Osteocyte (in vitro differentiated cells): ENCODE measurements at regions not wholly inside any gene's neighbourhood (a gene's known extent, or its start where the extent isn't known, plus 50 kb on each side); places are given as distances from the start of the nearest gene placed in this dataset.

Experiments
- DNase-seq: peaks from one replicate; pipeline ENCODE4 v3.0.0; 2021; ENCODE audit warnings: mixed read lengths; ENCODE audit not compliant: unreplicated experiment; ENCODE audit errors: extremely low spot score
- H3K27ac Mint-ChIP-seq: one replicate; pipeline ENCODE4 v1.8.0; 2021; ENCODE audit warnings: mild to moderate bottlenecking, mixed read lengths; ENCODE audit not compliant: unreplicated experiment
- H3K27me3 Mint-ChIP-seq: one replicate; pipeline ENCODE4 v1.8.0; 2021; ENCODE audit warnings: mixed read lengths; ENCODE audit not compliant: unreplicated experiment
- H3K36me3 Mint-ChIP-seq: one replicate; pipeline ENCODE4 v1.8.0; 2021; ENCODE audit warnings: mixed read lengths; ENCODE audit not compliant: unreplicated experiment
- H3K4me1 Mint-ChIP-seq: one replicate; pipeline ENCODE4 v1.8.0; 2021; ENCODE audit warnings: mixed read lengths; ENCODE audit not compliant: unreplicated experiment
- H3K4me3 Mint-ChIP-seq: one replicate; pipeline ENCODE4 v1.8.0; 2021; ENCODE audit warnings: mild to moderate bottlenecking, moderate library complexity, mixed read lengths; ENCODE audit not compliant: unreplicated experiment
- H3K9me3 Mint-ChIP-seq: one replicate; pipeline ENCODE4 v1.8.0; 2021; ENCODE audit warnings: mixed read lengths; ENCODE audit not compliant: unreplicated experiment
- CTCF ChIP-seq: fragments of 200-600 bp; sonication (generic); IDR thresholded peaks from 2 replicates; pipeline ENCODE4 v1.5.0; 2021; ENCODE audit warnings: antibody characterized with exemption, mild to moderate bottlenecking, moderate library complexity

GRCh38 chr9:82308836-82309235, 320.3 kb downstream of the SPATA31D1 start:
- H3K4me3 Mint-ChIP-seq, result no peak overlapping the region
- no peak overlapping the region for H3K27ac Mint-ChIP-seq
- no peaks in the 10 kb centered on the region for H3K27me3 Mint-ChIP-seq

DNA sequence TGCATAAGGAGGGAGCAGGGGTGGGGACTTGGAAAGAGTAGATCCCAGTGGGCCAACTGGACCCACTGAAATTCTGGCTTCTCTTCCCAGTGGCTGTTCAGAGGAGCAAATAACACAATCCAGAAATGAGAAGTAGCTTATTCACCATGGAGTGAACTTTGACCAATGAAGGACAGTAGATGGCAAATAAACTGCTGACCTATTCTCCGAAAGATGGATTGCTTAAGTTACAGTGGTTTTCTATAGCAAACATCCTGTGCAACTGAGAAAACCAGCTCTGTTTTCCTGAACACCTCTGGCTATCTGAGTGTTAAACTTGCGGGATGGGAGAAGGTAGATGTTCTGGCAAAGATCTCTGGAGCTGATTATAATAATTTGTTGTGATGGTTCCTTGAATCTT, 325.1 kb downstream of the SPATA31D1 start:
- H3K36me3 Mint-ChIP-seq, result no peaks in the 10 kb centered on the region
- no peaks in the 10 kb centered on the region for H3K27me3 Mint-ChIP-seq
- no peaks in the 10 kb centered on the region for H3K4me1 Mint-ChIP-seq
- no peak overlapping the region for H3K4me3 Mint-ChIP-seq
- TF ChIP-seq CTCF, result no peak
- H3K27ac Mint-ChIP-seq, result no peak overlapping the region
- DNase-seq, result no peak
- H3K9me3 Mint-ChIP-seq, result no peaks in the 10 kb centered on the region

More at GRCh38 chr9:82308836-82309235, 320.3 kb downstream of the SPATA31D1 start:
- Mint-ChIP-seq H3K4me1 (peaks cover 8% of the 10 kb centered on the region), H3K9me3 (no peaks in the 10 kb centered on the region), H3K36me3 (no peaks in the 10 kb centered on the region)
- no peak for DNase-seq
- no peak for TF ChIP-seq CTCF

DNA sequence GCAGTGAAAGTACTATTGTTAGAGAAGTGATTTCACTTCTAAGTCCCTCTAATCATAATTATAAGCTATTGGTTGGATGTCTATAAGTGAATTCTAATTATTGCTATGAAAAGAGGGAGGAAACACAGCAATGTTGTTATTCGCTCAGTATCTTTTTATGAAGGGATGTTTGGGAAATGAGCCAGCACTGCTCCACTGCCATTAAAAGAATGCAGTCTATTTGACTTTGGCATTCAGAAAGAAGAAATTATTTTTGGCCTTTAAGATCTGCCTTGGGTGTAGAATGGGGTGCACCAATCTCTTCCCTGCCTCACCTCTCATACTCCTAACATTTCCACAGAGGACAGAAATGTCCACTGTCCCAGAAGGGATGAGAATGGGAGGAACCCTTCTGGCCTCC, 332.0 kb downstream of the SPATA31D1 start:
- no peak overlapping the region for H3K4me3 Mint-ChIP-seq
- H3K27me3 Mint-ChIP-seq, result no peaks in the 10 kb centered on the region
- TF ChIP-seq CTCF, result no peak
- DNase-seq, result no peak
- peaks cover 18% of the 10 kb centered on the region for H3K9me3 Mint-ChIP-seq
- H3K36me3 Mint-ChIP-seq, result peaks cover 5% of the 10 kb centered on the region
- H3K27ac Mint-ChIP-seq, result no peak overlapping the region
- H3K4me1 Mint-ChIP-seq, result peaks cover 2% of the 10 kb centered on the region

DNA sequence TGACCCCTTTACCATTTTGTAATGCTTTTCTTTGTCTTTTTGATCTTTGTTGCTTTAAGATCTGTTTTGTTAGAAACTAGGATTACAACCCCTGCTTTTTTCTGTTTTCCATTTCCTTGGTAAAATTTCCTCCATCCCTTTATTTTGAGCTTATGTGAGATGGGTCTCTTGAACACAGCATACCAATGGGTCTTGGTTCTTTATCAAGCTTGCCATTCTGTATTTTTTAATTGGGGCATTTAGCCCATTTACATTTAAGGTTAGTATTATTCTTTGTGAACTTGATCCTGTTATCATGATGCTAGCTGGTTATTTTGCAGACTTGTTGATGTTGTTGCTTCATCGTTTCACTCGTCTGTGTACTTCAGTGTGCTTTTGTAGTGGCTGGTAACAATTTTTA, 337.3 kb downstream of the SPATA31D1 start:
- H3K27me3 Mint-ChIP-seq, result no peaks in the 10 kb centered on the region
- peaks cover 13% of the 10 kb centered on the region for H3K36me3 Mint-ChIP-seq
- peaks cover 35% of the 10 kb centered on the region for H3K9me3 Mint-ChIP-seq
- TF ChIP-seq CTCF, result no peak
- H3K4me3 Mint-ChIP-seq, result no peak overlapping the region
- no peak for DNase-seq
- H3K4me1 Mint-ChIP-seq, result peaks cover 4% of the 10 kb centered on the region
- H3K27ac Mint-ChIP-seq, result no peak overlapping the region

DNA sequence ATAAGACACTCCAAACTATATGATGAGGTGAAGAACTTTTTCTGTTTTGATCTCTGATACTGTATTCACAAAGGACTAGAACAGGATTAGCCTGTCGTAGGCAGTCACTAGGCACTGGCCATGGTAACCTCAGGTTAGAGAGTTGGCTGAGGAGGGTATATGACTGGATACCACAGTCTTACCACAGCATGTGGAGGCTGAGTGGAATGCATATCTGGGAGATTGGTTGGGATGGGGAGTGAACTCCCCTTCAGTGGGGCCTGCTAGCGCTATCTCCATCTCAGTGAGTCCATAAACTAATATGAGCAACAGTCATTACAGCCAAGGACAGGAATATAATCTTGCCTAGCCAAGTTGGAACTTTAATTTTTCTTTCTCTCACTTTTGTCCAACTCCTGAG, 339.1 kb downstream of the SPATA31D1 start:
- no peaks in the 10 kb centered on the region for H3K27me3 Mint-ChIP-seq
- peaks cover 17% of the 10 kb centered on the region for H3K4me1 Mint-ChIP-seq
- TF ChIP-seq CTCF, result no peak
- no peak for DNase-seq
- H3K36me3 Mint-ChIP-seq, result peaks cover 13% of the 10 kb centered on the region
- H3K27ac Mint-ChIP-seq, result no peak overlapping the region
- H3K4me3 Mint-ChIP-seq, result no peak overlapping the region
- H3K9me3 Mint-ChIP-seq, result peaks cover 31% of the 10 kb centered on the region
